GM19238 (cell line): ENCODE measurements at regions not wholly inside any gene's neighbourhood (a gene's known extent, or its start where the extent isn't known, plus 50 kb on each side); places are given as distances from the start of the nearest gene placed in this dataset.

Experiments used
- DNase-seq: peaks from one replicate; pipeline ENCODE4 v3.0.0; 2011; ENCODE audit warnings: low spot score; ENCODE audit not compliant: insufficient read length

DNA sequence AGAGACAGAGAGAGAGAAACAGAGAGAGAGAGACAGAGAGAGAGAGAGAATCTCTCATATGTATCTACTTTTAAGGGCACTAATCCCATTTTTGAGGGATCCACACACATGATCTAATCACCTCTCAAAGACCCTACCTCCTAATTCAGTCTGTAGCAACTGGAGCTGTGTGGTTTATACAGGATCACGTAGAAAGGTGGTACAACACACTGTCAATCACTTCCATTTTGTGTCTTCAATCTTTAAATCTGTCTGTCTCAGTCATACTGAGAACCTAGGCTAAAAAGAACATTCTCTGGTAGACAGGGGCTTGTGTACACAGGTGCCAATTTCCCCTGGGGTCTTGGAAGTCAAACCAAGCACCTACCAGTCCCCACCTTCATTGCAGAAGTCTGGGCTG lies 229.9 kb downstream of the TGFB2 start:
- no peak for DNase-seq

GRCh38 chr1:218575856-218576255 lies 230.7 kb downstream of the TGFB2 start:
- DNase-seq, result no peak

DNA sequence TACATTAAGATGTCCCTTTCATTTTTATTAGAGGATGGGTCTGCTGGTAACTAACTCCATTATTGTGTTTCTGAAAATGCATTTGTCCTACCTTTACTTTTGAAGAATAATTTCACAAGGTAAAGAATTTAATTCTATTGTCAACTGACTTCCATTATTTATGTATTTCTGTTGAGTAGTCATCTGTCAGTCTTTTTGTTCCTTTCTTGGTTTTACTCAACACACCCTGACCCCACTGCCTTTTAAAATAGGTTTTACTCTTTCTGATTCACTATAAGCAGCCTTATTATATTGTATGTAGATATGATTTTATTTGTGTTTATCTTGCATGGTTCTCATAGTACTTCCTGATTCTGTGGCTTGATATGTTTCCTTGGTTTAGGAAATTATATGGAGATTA lies 237.5 kb downstream of the TGFB2 start:
- DNase-seq, result no peak

DNA sequence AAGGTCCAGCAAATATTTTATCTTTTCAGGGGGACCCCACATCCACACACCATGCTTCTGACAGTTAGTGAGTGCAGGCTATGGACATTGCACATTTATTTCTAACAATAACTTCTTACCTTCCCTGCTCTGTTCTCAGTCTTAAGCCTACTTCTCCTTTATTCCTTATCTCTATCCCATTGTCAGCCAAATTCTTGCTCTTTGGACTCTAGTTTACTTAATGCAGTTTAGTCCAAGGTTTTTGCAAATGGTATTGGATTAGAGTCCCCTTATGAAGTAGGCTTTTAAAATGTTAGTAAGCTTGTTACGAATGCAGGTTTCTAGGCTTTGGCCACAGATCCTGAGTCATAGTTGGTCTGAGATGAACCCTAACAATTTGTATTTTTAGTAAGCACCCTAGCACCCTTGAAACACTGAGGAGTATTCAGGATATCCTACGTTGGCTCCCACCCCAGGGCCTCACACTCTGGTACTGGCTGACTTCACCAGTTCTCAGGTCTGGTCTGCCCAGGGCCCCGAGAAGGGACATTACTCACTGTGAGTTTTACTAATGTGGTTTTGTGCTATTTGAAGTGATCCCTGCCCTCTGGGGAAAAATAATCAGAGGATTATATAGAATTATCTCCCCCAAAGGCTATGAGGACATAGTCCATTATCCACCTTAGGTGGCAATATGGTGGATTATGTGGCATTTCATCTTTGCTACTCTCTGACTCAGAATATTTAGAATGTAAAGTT lies 239.5 kb downstream of the TGFB2 start:
- no peak for DNase-seq

GRCh38 chr1:218585511-218586184 lies 240.5 kb downstream of the TGFB2 start:
- no peak for DNase-seq

GRCh38 chr1:218587900-218588299 lies 242.8 kb downstream of the TGFB2 start:
- DNase-seq, result no peak

DNA sequence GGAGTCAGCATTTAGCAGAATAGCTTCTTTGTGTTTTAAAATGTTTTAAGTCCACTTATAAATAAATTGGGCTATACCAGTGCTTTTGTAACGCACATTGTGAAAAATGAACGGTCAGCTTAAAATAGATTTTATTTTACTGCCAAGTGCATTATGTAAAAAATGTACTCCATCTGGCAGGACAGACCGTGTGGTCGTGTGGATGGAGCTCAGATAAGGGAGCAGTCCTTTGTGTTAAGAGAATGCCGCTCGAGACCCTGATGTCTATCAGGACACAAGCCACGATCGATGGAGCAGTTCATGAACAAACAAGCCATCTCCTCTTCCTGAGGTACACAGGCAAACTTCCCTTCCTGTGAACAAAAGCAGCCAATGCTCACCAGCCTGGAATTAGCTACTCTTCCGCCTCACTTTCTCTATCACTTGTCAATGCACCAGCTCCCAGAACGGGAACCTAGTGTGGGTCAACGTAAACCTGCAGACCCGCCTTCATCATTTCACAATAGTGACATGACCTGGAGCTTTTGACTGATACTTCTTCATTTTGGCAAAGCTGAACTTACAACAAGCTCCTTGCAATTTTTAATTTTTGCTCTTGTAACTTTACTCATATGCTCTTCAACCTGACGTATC lies 243.5 kb downstream of the TGFB2 start:
- DNase-seq, result no peak

DNA sequence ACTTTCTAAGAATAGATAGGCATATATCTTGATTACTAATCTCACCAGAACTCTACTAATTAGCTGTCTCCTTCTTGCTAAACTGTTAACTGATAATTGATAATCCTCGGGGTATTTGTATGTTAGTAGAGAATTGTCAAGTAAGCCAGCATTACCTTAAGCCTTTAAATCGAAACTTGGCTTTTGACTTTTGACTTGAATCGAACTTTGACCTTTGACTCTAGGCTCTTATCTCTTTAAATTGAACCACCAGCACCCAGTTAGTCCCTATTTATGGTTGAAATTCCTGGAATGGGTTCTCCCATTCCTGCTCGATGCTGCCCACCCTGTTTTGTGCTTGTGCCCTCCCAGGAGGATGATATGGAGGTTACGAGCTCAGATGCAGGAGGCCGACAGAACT lies 244.4 kb downstream of the TGFB2 start:
- DNase-seq, result no peak

GRCh38 chr1:218591966-218592365 lies 246.8 kb downstream of the TGFB2 start:
- no peak for DNase-seq

GRCh38 chr1:218592688-218593087 lies 247.6 kb downstream of the TGFB2 start:
- DNase-seq, result no peak

DNA sequence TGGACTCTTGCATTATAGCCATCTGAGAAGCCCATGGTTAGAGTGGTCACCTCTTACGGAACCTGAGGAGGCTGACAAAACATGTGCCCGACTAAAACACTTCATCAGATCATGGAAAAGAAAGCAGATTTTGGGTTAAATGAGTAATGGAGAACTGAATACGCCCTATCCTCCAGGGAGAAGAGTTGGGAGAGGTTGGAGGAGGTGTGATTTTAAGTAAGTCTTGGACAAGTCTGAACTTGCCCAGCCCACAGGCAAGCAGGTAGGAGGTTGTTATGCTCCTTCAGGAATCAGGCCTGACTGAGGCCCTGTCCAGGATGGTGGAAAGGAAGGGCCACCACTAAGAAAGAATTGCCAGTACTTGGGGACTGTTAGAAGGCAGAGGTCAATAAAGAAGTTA lies 255.8 kb downstream of the TGFB2 start:
- DNase-seq, result no peak

GRCh38 chr1:218604217-218604616 lies 259.1 kb downstream of the TGFB2 start:
- DNase-seq, result no peak

DNA sequence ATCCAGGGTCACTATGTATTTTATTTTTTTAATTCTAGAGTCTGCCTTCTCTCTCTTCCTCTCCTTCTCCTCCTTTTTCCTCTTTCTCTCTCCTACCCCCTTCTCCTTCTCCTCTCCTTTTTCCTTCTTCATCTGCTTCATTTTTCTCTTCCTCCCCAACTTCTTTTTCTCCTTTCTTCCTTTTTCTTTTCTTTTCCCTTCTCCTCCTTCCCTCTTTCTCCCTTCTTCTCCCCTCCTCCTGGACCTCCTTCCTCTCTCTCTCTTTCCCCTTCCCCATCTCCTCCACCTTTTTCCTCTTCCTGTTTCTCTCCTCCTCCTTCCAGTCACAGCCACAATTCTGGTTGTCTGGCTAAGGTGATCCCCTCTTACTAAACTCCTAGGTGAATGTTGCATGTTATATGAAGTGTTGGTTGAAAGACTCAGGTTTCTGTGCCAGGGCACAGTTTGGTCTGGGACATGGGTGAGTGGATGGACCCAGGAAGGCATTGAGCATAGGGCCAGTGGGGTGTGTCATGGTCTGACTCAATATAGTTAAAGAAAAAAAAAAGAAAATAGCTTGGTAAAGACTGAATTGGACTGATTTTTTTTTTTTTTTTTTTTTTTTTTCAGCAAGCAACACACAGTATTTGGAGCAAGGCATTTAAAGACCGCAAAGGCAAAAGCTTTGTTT lies 266.9 kb downstream of the TGFB2 start:
- DNase-seq, result no peak

DNA sequence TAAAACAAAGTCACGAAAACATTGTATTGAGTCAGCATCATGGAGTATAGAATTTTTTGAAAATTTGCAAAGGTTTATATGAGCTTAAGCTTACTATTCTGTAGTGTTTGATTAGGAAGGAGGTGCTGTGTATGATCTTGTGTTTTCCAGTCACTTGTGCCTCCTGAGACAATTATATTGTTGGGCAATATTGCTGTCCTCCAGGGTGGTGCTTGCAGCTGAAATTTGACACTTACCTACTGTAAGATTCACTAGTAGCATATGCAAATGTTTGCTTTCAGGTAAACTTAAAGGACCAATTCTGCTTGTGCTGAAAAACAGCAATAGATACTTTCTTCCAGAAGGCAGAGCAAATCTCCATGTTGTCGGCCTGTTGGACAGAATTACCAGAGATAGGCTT lies 268.0 kb downstream of the TGFB2 start:
- DNase-seq, result no peak

GRCh38 chr1:218614031-218614430 lies 268.9 kb downstream of the TGFB2 start:
- no peak for DNase-seq

GRCh38 chr1:218616681-218617080 lies 271.5 kb downstream of the TGFB2 start:
- no peak for DNase-seq

GRCh38 chr1:218617986-218618385 lies 272.9 kb downstream of the TGFB2 start:
- no peak for DNase-seq

GRCh38 chr1:218620956-218621355 lies 275.8 kb downstream of the TGFB2 start:
- no peak for DNase-seq

DNA sequence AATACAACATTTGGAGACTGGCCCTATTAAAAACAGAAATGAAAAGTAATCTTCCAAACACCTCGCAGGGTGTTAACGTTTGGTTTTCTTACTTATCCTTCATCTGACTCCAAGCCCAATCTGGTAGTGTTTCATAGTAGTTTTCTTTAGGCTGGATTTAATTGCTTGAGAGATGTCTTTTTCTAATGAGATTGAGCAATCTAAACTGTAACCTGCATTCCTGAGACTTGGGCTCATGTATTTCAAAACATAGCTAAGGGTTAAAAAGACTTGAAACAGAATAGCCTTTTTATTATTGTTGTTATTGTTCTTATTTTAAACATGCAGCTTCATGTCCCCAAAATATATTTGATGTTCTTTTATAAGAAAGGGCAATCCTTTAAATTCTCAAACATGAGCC lies 278.9 kb downstream of the TGFB2 start:
- DNase-seq, result no peak

- DNase-seq, result no peak
Observed at GRCh38 chr1:218625393-218625792, 280.3 kb downstream of the TGFB2 start.

DNA sequence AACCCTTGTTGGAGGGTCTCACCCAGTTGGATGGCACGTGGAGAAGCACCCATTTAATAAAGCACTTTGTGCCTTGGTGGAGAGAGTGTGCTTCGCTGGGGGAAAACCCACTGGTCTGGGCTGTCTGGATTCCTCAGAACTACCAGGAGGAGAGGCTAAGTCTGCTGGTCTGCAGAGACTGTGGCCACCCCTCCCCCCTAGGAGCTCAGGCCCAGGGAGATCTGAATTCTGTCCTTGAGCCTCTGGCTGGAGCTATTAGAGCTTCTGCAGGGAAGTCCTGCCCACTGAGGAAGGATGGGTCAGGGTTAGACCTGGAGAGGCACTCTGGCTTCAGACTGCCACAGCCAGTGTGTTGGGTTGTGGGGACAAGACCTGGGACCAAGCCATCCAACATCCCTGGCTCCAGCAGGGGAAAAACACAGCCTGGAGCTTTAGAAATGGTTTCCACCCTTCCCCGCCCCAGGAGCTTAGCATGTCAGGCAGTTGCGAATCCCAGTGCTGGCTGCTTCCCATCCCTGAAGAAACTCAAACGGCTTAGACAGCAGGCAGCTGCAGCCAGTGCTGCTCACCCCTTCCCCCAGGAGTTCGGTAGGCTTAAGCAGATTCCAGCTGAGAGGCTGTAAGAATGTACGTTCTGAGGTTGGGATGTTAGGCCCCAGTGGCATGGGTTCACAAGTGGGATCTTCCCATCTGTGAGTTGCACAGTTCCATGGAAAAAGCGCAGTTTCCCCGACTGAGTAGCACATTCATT lies 288.3 kb downstream of the TGFB2 start:
- DNase-seq, result no peak
